ENCODE measurements at regions not wholly inside any gene's neighbourhood (a gene's known extent, or its start where the extent isn't known, plus 50 kb on each side); places are given as distances from the start of the nearest gene placed in this dataset.

- no peak for DNase-seq
Observed at GRCh38 chr14:42437809-42438208, 831.1 kb downstream of the LRFN5 start.

GRCh38 chr14:42429401-42429800, 822.7 kb downstream of the LRFN5 start:
- DNase-seq: no peak

GRCh38 chr14:42428996-42429395, 822.3 kb downstream of the LRFN5 start:
- DNase-seq: no peak

GRCh38 chr14:42424501-42424900, 817.8 kb downstream of the LRFN5 start:
- no peak for DNase-seq

GRCh38 chr14:42421377-42422078, 814.9 kb downstream of the LRFN5 start:
- no peak for DNase-seq

- no peak for DNase-seq
Observed at GRCh38 chr14:42420071-42420470, 813.4 kb downstream of the LRFN5 start.

- DNase-seq: no peak
Observed at GRCh38 chr14:42407153-42407552, 800.5 kb downstream of the LRFN5 start.

GRCh38 chr14:42391146-42391834, 784.6 kb downstream of the LRFN5 start:
- DNase-seq: no peak

GRCh38 chr14:42378880-42379279, 772.2 kb downstream of the LRFN5 start:
- DNase-seq: no peak

GRCh38 chr14:42378274-42378673, 771.6 kb downstream of the LRFN5 start:
- DNase-seq: no peak

GRCh38 chr14:42374332-42374731, 767.7 kb downstream of the LRFN5 start:
- no peak for DNase-seq

GRCh38 chr14:42370056-42370455, 763.4 kb downstream of the LRFN5 start:
- no peak for DNase-seq

- DNase-seq: no peak
Observed at GRCh38 chr14:42368234-42368633, 761.6 kb downstream of the LRFN5 start.

GRCh38 chr14:42353315-42353714, 746.6 kb downstream of the LRFN5 start:
- DNase-seq: no peak

GRCh38 chr14:42335918-42336317, 729.2 kb downstream of the LRFN5 start:
- DNase-seq: no peak

GRCh38 chr14:42334931-42335330, 728.3 kb downstream of the LRFN5 start:
- no peak for DNase-seq

GRCh38 chr14:42323426-42323825, 716.8 kb downstream of the LRFN5 start:
- DNase-seq: no peak

- no peak for DNase-seq
Observed at GRCh38 chr14:42322531-42323284, 716.0 kb downstream of the LRFN5 start.

- DNase-seq: no peak
Observed at GRCh38 chr14:42319996-42320395, 713.3 kb downstream of the LRFN5 start.

- no peak for DNase-seq
Observed at GRCh38 chr14:42316693-42317092, 710.0 kb downstream of the LRFN5 start.

- DNase-seq: no peak
Observed at GRCh38 chr14:42311876-42312275, 705.2 kb downstream of the LRFN5 start.

- no peak for DNase-seq
Observed at GRCh38 chr14:42307239-42307825, 700.7 kb downstream of the LRFN5 start.

- DNase-seq: no peak
Observed at GRCh38 chr14:42299692-42300091, 693.0 kb downstream of the LRFN5 start.

GRCh38 chr14:42293180-42293579, 686.5 kb downstream of the LRFN5 start:
- DNase-seq: no peak
